Stomach (tissue), 4 donors: ENCODE measurements at regions not wholly inside any gene's neighbourhood (a gene's known extent, or its start where the extent isn't known, plus 50 kb on each side); places are given as distances from the start of the nearest gene placed in this dataset.

Experiments used
- CTCF ChIP-seq, 7 experiments: fragments of 450-650 bp in 4 of 7; fragments of 200-600 bp in 3 of 7; sonication (generic) in 3 of 7; IDR thresholded peaks; one replicate each; pipeline ENCODE4 v1.5.1; 2016 to 2019; ENCODE audit warnings: antibody characterized with exemption in 7 of 7, control low read depth in 2 of 7, mild to moderate bottlenecking in 1 of 7
- POLR2A ChIP-seq, 4 donors: fragments of 450-650 bp; IDR thresholded peaks; one replicate each; pipeline ENCODE4 v1.6.1; 2016; ENCODE audit warnings: antibody characterized with exemption in 4 of 4, control low read depth in 2 of 4, mild to moderate bottlenecking in 1 of 4, moderate library complexity in 1 of 4

- TF ChIP-seq POLR2A (IDR thresholded peaks at IDR 0.05) (no peak), CTCF (IDR thresholded peaks at IDR 0.05) (no peak)
Observed at GRCh38 chr6:138685781-138686180, 87.8 kb upstream of the CCDC28A start.
